Hepatocyte (in vitro differentiated cells): ENCODE measurements at regions not wholly inside any gene's neighbourhood (a gene's known extent, or its start where the extent isn't known, plus 50 kb on each side); places are given as distances from the start of the nearest gene placed in this dataset.

Source experiments
- CTCF ChIP-seq: fragments of 200-600 bp; sonication (generic); IDR thresholded peaks from 2 replicates; pipeline ENCODE4 v1.5.1; 2016; ENCODE audit warnings: antibody characterized with exemption, mild to moderate bottlenecking; ENCODE audit not compliant: poor library complexity
- EZH2 ChIP-seq: fragments of 200-600 bp; sonication (generic); IDR thresholded peaks from 2 replicates; pipeline ENCODE4 v1.6.1; 2016; ENCODE audit warnings: antibody characterized with exemption, mild to moderate bottlenecking, borderline replicate concordance
- EZH2phosphoT487 ChIP-seq: fragments of 200-600 bp; sonication (generic); IDR thresholded peaks from one replicate; pipeline ENCODE4 v1.6.1; 2018; ENCODE audit warnings: antibody characterized with exemption, mild to moderate bottlenecking, low read depth, moderate library complexity; ENCODE audit not compliant: unreplicated experiment, severe bottlenecking

GRCh38 chr18:51398104-51398503 lies 200.6 kb upstream of the MEX3C start:
- TF ChIP-seq CTCF (no peak), EZH2phosphoT487 (no peak), EZH2 (no peak)
